Lower leg skin (tissue), 4 donors: ENCODE measurements at regions not wholly inside any gene's neighbourhood (a gene's known extent, or its start where the extent isn't known, plus 50 kb on each side); places are given as distances from the start of the nearest gene placed in this dataset.

Experiments used
- DNase-seq, 2 donors: peaks; one replicate each; pipeline ENCODE4 v3.0.0-alpha.2; 2019; ENCODE audit warnings: low spot score in 2 of 2
- H3K4me3 ChIP-seq: fragments of 200-600 bp; sonication (generic); 2 replicates; pipeline ENCODE4 v1.5.1; 2017; ENCODE audit warnings: mild to moderate bottlenecking, low read depth; ENCODE audit not compliant: poor library complexity, severe bottlenecking
- CTCF ChIP-seq, 3 donors: fragments of 450-650 bp; IDR thresholded peaks; one replicate each; pipeline ENCODE4 v1.5.1; 2016; ENCODE audit warnings: antibody characterized with exemption in 3 of 3, mild to moderate bottlenecking in 3 of 3, moderate library complexity in 2 of 3
- POLR2A ChIP-seq, 2 donors: fragments of 450-650 bp; IDR thresholded peaks; one replicate each; pipeline ENCODE4 v1.6.1; 2016 to 2017; ENCODE audit warnings: antibody characterized with exemption in 2 of 2, mild to moderate bottlenecking in 1 of 2, moderate library complexity in 1 of 2
- WGBS, 2 donors: methylation state at CpG; one replicate each; pipeline ENCODE4 v1.1.5; 2018; 5-methylcytosine and 5-hydroxymethylcytosine counted together
- intact Hi-C: fragments of 100-400 bp; cut with DNase I; formaldehyde crosslinking; loops from one replicate; pipeline ENCODE4 v1.15.0; 2023; ENCODE audit warnings: low total_unique reads

GRCh38 chr9:108185613-108186012 is 670.2 kb downstream of the ACTL7B start:
- TF ChIP-seq POLR2A (IDR thresholded peaks at IDR 0.05) (no peak), CTCF (IDR thresholded peaks at IDR 0.05) (no peak)
- intact Hi-C loops: no loop called here
- WGBS, 2 donors: 89 to 91% methylated on average over 5 of the region's 5 CpGs
- H3K4me3 ChIP-seq: no peak overlapping the region
- DNase-seq: no peak

- intact Hi-C loops: no loop called here
- no peak overlapping the region for H3K4me3 ChIP-seq
- peak in 1 of 2 donors; percentile 38 for DNase-seq
- 4 to 29% methylated on average over 3 of the region's 3 CpGs for WGBS, 2 donors
- TF ChIP-seq CTCF (IDR thresholded peaks at IDR 0.05): no peak
- no peak for TF ChIP-seq POLR2A (IDR thresholded peaks at IDR 0.05)
These were observed 670.8 kb downstream of the ACTL7B start for GRCh38 chr9:108184941-108185340.

GRCh38 chr9:108184009-108184408 is 671.8 kb downstream of the ACTL7B start:
- 90 to 92% methylated on average over 3 of the region's 3 CpGs for WGBS, 2 donors
- H3K4me3 ChIP-seq: no peak overlapping the region
- DNase-seq: no peak
- intact Hi-C loops: no loop called here
- no peak for TF ChIP-seq CTCF (IDR thresholded peaks at IDR 0.05)
- TF ChIP-seq POLR2A (IDR thresholded peaks at IDR 0.05): no peak

- no peak overlapping the region for H3K4me3 ChIP-seq
- 41 to 46% methylated on average over 5 of the region's 5 CpGs for WGBS, 2 donors
- DNase-seq: no peak
- TF ChIP-seq CTCF (IDR thresholded peaks at IDR 0.05): no peak
- no peak for TF ChIP-seq POLR2A (IDR thresholded peaks at IDR 0.05)
- intact Hi-C loops: no loop called here
These were observed 672.8 kb downstream of the ACTL7B start for GRCh38 chr9:108182950-108183381.

GRCh38 chr9:108182270-108182669 is 673.5 kb downstream of the ACTL7B start:
- TF ChIP-seq CTCF (IDR thresholded peaks at IDR 0.05) (no peak), POLR2A (IDR thresholded peaks at IDR 0.05) (no peak)
- no peak for DNase-seq
- intact Hi-C loops: no loop called here
- WGBS, 2 donors: 50 to 61% methylated on average over 8 of the region's 8 CpGs
- no peak overlapping the region for H3K4me3 ChIP-seq

- intact Hi-C loops: no loop called here
- no peak for TF ChIP-seq POLR2A (IDR thresholded peaks at IDR 0.05)
- TF ChIP-seq CTCF (IDR thresholded peaks at IDR 0.05): no peak
- DNase-seq: no peak
- no peak overlapping the region for H3K4me3 ChIP-seq
- 92 to 94% methylated on average over 2 of the region's 2 CpGs for WGBS, 2 donors
These were observed 674.3 kb downstream of the ACTL7B start for GRCh38 chr9:108181441-108181840.
